PC-9 (cell line): ENCODE measurements at regions not wholly inside any gene's neighbourhood (a gene's known extent, or its start where the extent isn't known, plus 50 kb on each side); places are given as distances from the start of the nearest gene placed in this dataset.

Source experiments
- CTCF ChIP-seq: fragments of 200-600 bp; sonication (generic); conservative IDR thresholded peaks from 2 replicates; pipeline ENCODE4 v1.6.1; 2017; ENCODE audit warnings: mixed run types, antibody characterized with exemption, mild to moderate bottlenecking, moderate library complexity
- EZH2 ChIP-seq: fragments of 200-600 bp; sonication (generic); IDR thresholded peaks from 2 replicates; pipeline ENCODE4 v1.8.0; 2017; ENCODE audit warnings: antibody characterized with exemption, low read depth

GRCh38 chr4:180564448-180564847 is 1678.8 kb upstream of the TENM3 start:
- TF ChIP-seq CTCF (no peak), EZH2 (no peak)
